ENCODE measurements at regions not wholly inside any gene's neighbourhood (a gene's known extent, or its start where the extent isn't known, plus 50 kb on each side); places are given as distances from the start of the nearest gene placed in this dataset.

- H3K36me3 ChIP-seq (ENCODE audit: control insufficient read depth in 4 of 4, insufficient read depth in 4 of 4, low read length in 4 of 4) = no peaks in the 10 kb centered on the region
- H3K9me3 ChIP-seq (ENCODE audit: control insufficient read depth in 4 of 4, insufficient read depth in 3 of 4, low read length in 3 of 4) = no peaks in the 10 kb centered on the region
- H3K4me3 ChIP-seq = no peak overlapping the region
- no peak for ATAC-seq (ENCODE audit: insufficient read depth, low FRiP score)
- 98 to 100% methylated on average over 1 of the region's 1 CpG for WGBS, 2 donors
- H3K9ac ChIP-seq (ENCODE audit: insufficient read depth in 1 of 2, low read length in 2 of 2) = no peak overlapping the region
- no peak overlapping the region for H3K27ac ChIP-seq (ENCODE audit: low read depth in 1 of 2, low read length in 1 of 2)
- H3K4me1 ChIP-seq (ENCODE audit: control insufficient read depth in 5 of 5, insufficient read depth in 5 of 5, low read length in 5 of 5) = peaks cover 0 to 4% (median 0%) of the 10 kb centered on the region in 5 donors
- no peaks in the 10 kb centered on the region for H3K27me3 ChIP-seq (ENCODE audit: control insufficient read depth in 3 of 3, insufficient read depth in 3 of 3, low read length in 2 of 3)
- TF ChIP-seq CTCF (IDR thresholded peaks at IDR 0.05; ENCODE audit: control extremely low read depth, extremely low read depth) = no peak
- no peak for DNase-seq
Measured at GRCh38 chr1:112067989-112068388, 78.5 kb upstream of the KCND3 start.

GRCh38 chr1:112070677-112071076, 81.2 kb upstream of the KCND3 start:
- no peak for TF ChIP-seq CTCF (IDR thresholded peaks at IDR 0.05; ENCODE audit: control extremely low read depth, extremely low read depth)
- Histone ChIP-seq H3K4me1 (ENCODE audit: control insufficient read depth in 5 of 5, insufficient read depth in 5 of 5, low read length in 5 of 5) (no peaks in the 10 kb centered on the region), H3K27me3 (ENCODE audit: control insufficient read depth in 3 of 3, insufficient read depth in 3 of 3, low read length in 2 of 3) (no peaks in the 10 kb centered on the region), H3K9me3 (ENCODE audit: control insufficient read depth in 4 of 4, insufficient read depth in 3 of 4, low read length in 3 of 4) (peaks cover 0 to 5% (median 0%) of the 10 kb centered on the region in 4 donors), H3K36me3 (ENCODE audit: control insufficient read depth in 4 of 4, insufficient read depth in 4 of 4, low read length in 4 of 4) (no peaks in the 10 kb centered on the region), H3K4me3 (no peak overlapping the region), H3K27ac (ENCODE audit: low read depth in 1 of 2, low read length in 1 of 2) (no peak overlapping the region), H3K9ac (ENCODE audit: insufficient read depth in 1 of 2, low read length in 2 of 2) (no peak overlapping the region)
- DNase-seq (no peak), ATAC-seq (ENCODE audit: insufficient read depth, low FRiP score) (no peak)
- 86 to 89% methylated on average over 2 of the region's 2 CpGs for WGBS, 2 donors

- DNase-seq (no peak), ATAC-seq (ENCODE audit: insufficient read depth, low FRiP score) (no peak)
- H3K9ac ChIP-seq (ENCODE audit: insufficient read depth in 1 of 2, low read length in 2 of 2) = no peak overlapping the region
- H3K36me3 ChIP-seq (ENCODE audit: control insufficient read depth in 4 of 4, insufficient read depth in 4 of 4, low read length in 4 of 4) = no peaks in the 10 kb centered on the region
- 78 to 81% methylated on average over 1 of the region's 1 CpG for WGBS, 2 donors
- H3K9me3 ChIP-seq (ENCODE audit: control insufficient read depth in 4 of 4, insufficient read depth in 3 of 4, low read length in 3 of 4) = peaks cover 0 to 5% (median 0%) of the 10 kb centered on the region in 4 donors
- TF ChIP-seq CTCF (IDR thresholded peaks at IDR 0.05; ENCODE audit: control extremely low read depth, extremely low read depth) = no peak
- no peak overlapping the region for H3K27ac ChIP-seq (ENCODE audit: low read depth in 1 of 2, low read length in 1 of 2)
- H3K4me1 ChIP-seq (ENCODE audit: control insufficient read depth in 5 of 5, insufficient read depth in 5 of 5, low read length in 5 of 5) = no peaks in the 10 kb centered on the region
- H3K4me3 ChIP-seq = no peak overlapping the region
- H3K27me3 ChIP-seq (ENCODE audit: control insufficient read depth in 3 of 3, insufficient read depth in 3 of 3, low read length in 2 of 3) = no peaks in the 10 kb centered on the region
Measured at GRCh38 chr1:112074711-112075110, 85.2 kb upstream of the KCND3 start.

GRCh38 chr1:112075566-112075965, 86.1 kb upstream of the KCND3 start:
- Histone ChIP-seq H3K4me3 (no peak overlapping the region), H3K9ac (ENCODE audit: insufficient read depth in 1 of 2, low read length in 2 of 2) (no peak overlapping the region), H3K4me1 (ENCODE audit: control insufficient read depth in 5 of 5, insufficient read depth in 5 of 5, low read length in 5 of 5) (no peaks in the 10 kb centered on the region), H3K9me3 (ENCODE audit: control insufficient read depth in 4 of 4, insufficient read depth in 3 of 4, low read length in 3 of 4) (peaks cover 0 to 5% (median 0%) of the 10 kb centered on the region in 4 donors), H3K27ac (ENCODE audit: low read depth in 1 of 2, low read length in 1 of 2) (no peak overlapping the region), H3K27me3 (ENCODE audit: control insufficient read depth in 3 of 3, insufficient read depth in 3 of 3, low read length in 2 of 3) (no peaks in the 10 kb centered on the region), H3K36me3 (ENCODE audit: control insufficient read depth in 4 of 4, insufficient read depth in 4 of 4, low read length in 4 of 4) (no peaks in the 10 kb centered on the region)
- no peak for TF ChIP-seq CTCF (IDR thresholded peaks at IDR 0.05; ENCODE audit: control extremely low read depth, extremely low read depth)
- no peak for ATAC-seq (ENCODE audit: insufficient read depth, low FRiP score)
- WGBS, 2 donors = 76 to 93% methylated on average over 1 of the region's 1 CpG
- DNase-seq = no peak
